ENCODE measurements at regions not wholly inside any gene's neighbourhood (a gene's known extent, or its start where the extent isn't known, plus 50 kb on each side); places are given as distances from the start of the nearest gene placed in this dataset.
"Not testable (repeated sequence)": the region's sequence is repeated elsewhere in the genome, so short reads cannot be mapped to it uniquely, and the experiment has no call there.

DNA sequence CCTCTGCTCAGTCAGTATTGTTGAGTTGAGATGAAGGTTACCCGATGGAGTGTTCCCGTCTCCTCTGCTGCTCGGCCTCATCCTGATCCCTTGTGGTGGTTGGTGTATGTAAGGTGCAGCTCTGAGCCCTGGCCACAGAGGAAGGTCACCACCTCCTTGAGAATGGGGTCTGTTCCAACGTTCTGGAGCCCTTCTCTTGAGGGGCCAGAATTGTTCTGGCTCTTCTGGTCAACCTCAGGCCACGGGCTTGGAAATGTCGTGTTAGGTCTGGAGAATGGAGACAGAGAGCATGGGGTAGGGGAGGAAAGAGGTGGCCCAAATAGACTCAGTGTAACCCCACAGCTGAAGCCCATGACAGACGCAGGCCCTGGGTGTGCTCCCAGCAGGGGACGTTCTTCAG lies 62.3 kb upstream of the ETV3 start:
- no peaks in the 10 kb centered on the region for H3K36me3 ChIP-seq
- peaks cover 25% of the 10 kb centered on the region for H3K27me3 ChIP-seq (ENCODE audit: insufficient read depth, low read depth, severe bottlenecking)

DNA sequence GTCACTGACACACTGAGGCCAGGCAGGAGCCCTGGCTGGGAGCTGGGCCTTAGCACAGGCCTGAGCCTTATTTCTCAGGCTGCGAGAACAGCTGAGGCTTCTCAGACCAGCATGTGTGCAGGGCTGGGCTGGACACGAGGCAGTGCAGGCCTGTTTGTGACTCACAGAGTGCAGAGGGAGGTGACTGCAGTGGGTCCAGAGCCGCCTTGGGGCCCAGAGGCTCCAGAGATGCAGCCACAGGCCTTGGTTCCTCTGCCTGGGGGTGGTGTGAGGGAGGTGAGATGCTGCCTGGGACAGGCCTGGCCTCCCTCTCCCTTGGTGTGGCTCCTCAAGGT lies 61.2 kb upstream of the ETV3 start:
- H3K36me3 ChIP-seq: no peaks in the 10 kb centered on the region
- TF ChIP-seq, protein P1, sequence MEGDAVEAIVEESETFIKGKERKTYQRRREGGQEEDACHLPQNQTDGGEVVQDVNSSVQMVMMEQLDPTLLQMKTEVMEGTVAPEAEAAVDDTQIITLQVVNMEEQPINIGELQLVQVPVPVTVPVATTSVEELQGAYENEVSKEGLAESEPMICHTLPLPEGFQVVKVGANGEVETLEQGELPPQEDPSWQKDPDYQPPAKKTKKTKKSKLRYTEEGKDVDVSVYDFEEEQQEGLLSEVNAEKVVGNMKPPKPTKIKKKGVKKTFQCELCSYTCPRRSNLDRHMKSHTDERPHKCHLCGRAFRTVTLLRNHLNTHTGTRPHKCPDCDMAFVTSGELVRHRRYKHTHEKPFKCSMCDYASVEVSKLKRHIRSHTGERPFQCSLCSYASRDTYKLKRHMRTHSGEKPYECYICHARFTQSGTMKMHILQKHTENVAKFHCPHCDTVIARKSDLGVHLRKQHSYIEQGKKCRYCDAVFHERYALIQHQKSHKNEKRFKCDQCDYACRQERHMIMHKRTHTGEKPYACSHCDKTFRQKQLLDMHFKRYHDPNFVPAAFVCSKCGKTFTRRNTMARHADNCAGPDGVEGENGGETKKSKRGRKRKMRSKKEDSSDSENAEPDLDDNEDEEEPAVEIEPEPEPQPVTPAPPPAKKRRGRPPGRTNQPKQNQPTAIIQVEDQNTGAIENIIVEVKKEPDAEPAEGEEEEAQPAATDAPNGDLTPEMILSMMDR (IDR thresholded peaks at IDR 0.05; ENCODE audit: low read depth, low read length): no peak
- peaks cover 17% of the 10 kb centered on the region for H3K27me3 ChIP-seq (ENCODE audit: insufficient read depth, low read depth, severe bottlenecking)
- no peaks in the 10 kb centered on the region for H3K9me3 ChIP-seq (ENCODE audit: severe bottlenecking)
- no peak overlapping the region for H3K4me3 ChIP-seq (ENCODE audit: low read depth, low read length)
- DNase-seq: no peak
- H3K27ac ChIP-seq: no peak overlapping the region

More for the DNA sequence above, 62.3 kb upstream of the ETV3 start:
- TF ChIP-seq, protein P1 (IDR thresholded peaks at IDR 0.05; ENCODE audit: low read depth, low read length): no peak
- Histone ChIP-seq H3K9me3 (ENCODE audit: severe bottlenecking) (no peaks in the 10 kb centered on the region), H3K4me3 (ENCODE audit: low read depth, low read length) (no peak overlapping the region), H3K27ac (no peak overlapping the region)
- no peak for DNase-seq

DNA sequence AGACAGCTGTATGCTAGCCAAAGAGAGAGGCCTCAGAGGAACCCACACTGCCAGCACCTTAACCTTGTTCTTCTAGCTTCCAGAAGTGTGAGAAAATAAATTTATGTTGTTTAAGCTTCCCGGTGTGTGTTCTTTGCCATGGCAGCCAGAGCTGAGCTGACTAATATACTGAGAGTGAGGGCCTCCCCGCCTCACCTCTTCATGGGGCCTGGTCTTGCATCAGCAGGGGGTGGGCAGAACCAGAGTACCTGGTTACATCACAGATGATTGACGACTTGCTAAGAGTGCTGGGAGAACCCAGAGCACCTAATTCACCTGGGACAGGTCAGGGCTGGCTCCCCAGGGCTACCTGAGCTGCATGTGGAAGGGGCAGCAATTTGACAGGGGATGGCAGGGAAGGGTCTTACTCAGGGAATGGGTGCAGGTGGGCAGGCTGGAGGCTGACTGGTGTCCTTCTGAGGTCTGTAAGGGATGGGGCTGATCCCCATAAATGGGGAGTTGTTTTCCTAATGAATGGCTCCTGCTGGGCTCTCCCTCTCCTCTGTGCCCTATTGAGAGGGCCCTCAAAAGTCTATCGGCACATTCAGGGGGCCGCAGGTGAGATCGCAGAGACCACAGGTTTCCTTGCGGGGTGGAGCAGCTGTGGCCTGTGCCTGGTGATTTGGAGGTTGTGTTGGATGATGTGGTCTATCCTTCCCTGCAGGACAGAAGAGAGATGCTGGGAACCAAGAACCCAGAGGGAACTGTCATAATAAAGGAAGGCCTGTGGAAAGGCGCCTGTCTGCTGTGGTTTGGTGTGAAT lies 60.6 kb upstream of the ETV3 start:
- H3K27me3 ChIP-seq (ENCODE audit: insufficient read depth, low read depth, severe bottlenecking): peaks cover 15% of the 10 kb centered on the region
- no peak for DNase-seq

DNA sequence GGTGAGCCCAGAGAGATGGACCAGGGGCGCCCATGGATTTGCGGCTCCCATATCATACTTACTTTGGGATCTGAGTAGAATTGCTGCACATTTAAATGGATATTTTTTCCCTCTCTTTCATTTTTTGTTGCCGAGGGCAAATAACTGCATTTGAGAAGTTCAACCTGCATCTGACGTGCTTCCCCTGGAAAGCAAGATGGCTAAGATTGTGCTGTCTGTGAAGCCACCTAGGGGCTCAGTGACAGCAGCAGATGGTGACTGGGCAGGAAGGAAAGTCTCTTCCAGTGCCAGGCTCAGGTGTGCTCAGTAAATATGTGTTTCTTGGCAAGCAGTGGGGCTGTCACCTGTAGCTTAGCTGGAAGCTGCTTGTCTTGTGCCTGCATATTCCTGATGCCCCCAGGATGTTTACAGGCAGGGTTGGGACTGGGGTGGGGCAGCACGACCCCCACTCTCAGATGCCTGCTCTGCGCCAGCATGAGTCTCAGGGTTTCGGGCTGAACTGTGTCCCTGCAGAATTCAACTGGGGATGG lies 59.8 kb upstream of the ETV3 start:
- Histone ChIP-seq H3K4me3 (ENCODE audit: low read depth, low read length) (no peak overlapping the region), H3K27ac (no peak overlapping the region), H3K27me3 (ENCODE audit: insufficient read depth, low read depth, severe bottlenecking) (peaks cover 10% of the 10 kb centered on the region), H3K9me3 (ENCODE audit: severe bottlenecking) (no peaks in the 10 kb centered on the region), H3K36me3 (no peaks in the 10 kb centered on the region)
- no peak for DNase-seq
- TF ChIP-seq, protein P1 (IDR thresholded peaks at IDR 0.05; ENCODE audit: low read depth, low read length): no peak

More for the DNA sequence above, 60.6 kb upstream of the ETV3 start:
- H3K27ac ChIP-seq: no peak overlapping the region
- no peak overlapping the region for H3K4me3 ChIP-seq (ENCODE audit: low read depth, low read length)
- H3K9me3 ChIP-seq (ENCODE audit: severe bottlenecking): no peaks in the 10 kb centered on the region
- no peaks in the 10 kb centered on the region for H3K36me3 ChIP-seq
- TF ChIP-seq, protein P1 (IDR thresholded peaks at IDR 0.05; ENCODE audit: low read depth, low read length): no peak

DNA sequence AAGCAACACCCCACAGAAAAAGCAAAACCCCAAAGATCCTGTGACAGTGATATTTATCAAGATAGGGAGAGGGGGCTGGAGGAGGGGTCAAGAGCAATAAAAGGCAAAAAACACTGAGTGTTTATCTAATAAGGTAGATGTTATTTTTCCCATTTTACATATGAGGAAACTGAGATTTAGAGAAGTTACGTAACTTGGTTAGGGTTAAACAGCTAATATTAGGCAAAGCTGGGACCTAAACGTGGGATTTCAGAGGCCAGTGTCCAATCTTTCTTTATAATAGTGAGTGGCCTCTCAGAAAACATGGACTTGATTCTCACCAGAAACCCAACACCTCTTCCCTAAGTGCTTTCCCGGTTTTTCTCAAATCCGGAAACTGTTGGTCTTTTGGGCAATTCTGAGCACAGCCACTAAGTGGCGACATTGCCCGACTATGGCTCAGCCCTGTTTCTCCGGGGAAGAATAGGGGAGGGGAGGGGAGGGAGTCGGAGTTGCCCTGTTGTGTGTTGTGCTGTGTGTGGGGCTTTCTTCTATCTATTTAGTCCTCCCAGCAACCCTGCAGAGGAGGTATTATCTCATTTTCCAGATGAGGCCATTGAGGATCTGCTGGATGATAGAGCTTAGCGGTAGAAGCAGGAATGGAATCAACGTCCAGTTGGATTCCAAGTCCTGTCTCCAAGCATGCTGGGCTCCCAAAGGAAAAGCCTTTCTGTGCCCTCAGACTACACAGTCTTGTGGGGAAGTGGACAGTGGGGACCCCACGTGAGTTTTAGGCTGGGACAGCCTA lies 58.7 kb upstream of the ETV3 start:
- not testable (repeated sequence) for H3K36me3 ChIP-seq; H3K9me3 ChIP-seq (ENCODE audit: severe bottlenecking); H3K4me3 ChIP-seq (ENCODE audit: low read depth, low read length); DNase-seq; H3K27ac ChIP-seq
- TF ChIP-seq, protein P1 (IDR thresholded peaks at IDR 0.05; ENCODE audit: low read depth, low read length): 0 out of 2 replicates have a peak, but pooled peaks have one; percentile 14
- peaks cover 12% of the 10 kb centered on the region for H3K27me3 ChIP-seq (ENCODE audit: insufficient read depth, low read depth, severe bottlenecking)

Data from WERI-Rb-1 (cell line).